Neural crest cell (in vitro differentiated cells): ENCODE measurements at regions not wholly inside any gene's neighbourhood (a gene's known extent, or its start where the extent isn't known, plus 50 kb on each side); places are given as distances from the start of the nearest gene placed in this dataset.
A peak's percentile ranks its signal among the peaks of the same experiment; 100 is the strongest.
"Not testable (repeated sequence)": the region's sequence is repeated elsewhere in the genome, so short reads cannot be mapped to it uniquely, and the experiment has no call there.

ENCODE experiments used
- DNase-seq: peaks from one replicate; pipeline ENCODE4 v3.0.0; 2021; ENCODE audit warnings: low read depth, mixed read lengths, low spot score
- H3K27ac Mint-ChIP-seq: one replicate; pipeline ENCODE4 v1.8.0; 2021; ENCODE audit warnings: mild to moderate bottlenecking, mixed read lengths; ENCODE audit not compliant: unreplicated experiment
- H3K27me3 Mint-ChIP-seq: 2 replicates; pipeline ENCODE4 v1.8.0; 2021; ENCODE audit warnings: low read depth, mild to moderate bottlenecking, mixed read lengths
- H3K36me3 Mint-ChIP-seq: 2 replicates; pipeline ENCODE4 v1.8.0; 2021; ENCODE audit warnings: low read depth, mild to moderate bottlenecking, mixed read lengths
- H3K4me1 Mint-ChIP-seq: 2 replicates; pipeline ENCODE4 v1.8.0; 2021; ENCODE audit warnings: mixed read lengths
- H3K4me3 Mint-ChIP-seq: one replicate; pipeline ENCODE4 v1.8.0; 2021; ENCODE audit warnings: mild to moderate bottlenecking, mixed read lengths
- H3K9me3 Mint-ChIP-seq: 2 replicates; pipeline ENCODE4 v1.8.0; 2021; ENCODE audit warnings: mixed read lengths
- TF ChIP-seq, protein P1 (sequence below): fragments of 200-600 bp; sonication (generic); conservative IDR thresholded peaks from 2 replicates; pipeline ENCODE4 v1.5.0; 2021; ENCODE audit warnings: antibody characterized with exemption, mild to moderate bottlenecking

GRCh38 chr2:94602466-94602865 is 268.8 kb upstream of the TEKT4 start:
- no peaks in the 10 kb centered on the region for H3K4me1 Mint-ChIP-seq
- peaks cover 14% of the 10 kb centered on the region for H3K36me3 Mint-ChIP-seq
- H3K27me3 Mint-ChIP-seq, result no peaks in the 10 kb centered on the region
- H3K9me3 Mint-ChIP-seq, result peaks cover 17% of the 10 kb centered on the region
- H3K27ac Mint-ChIP-seq, result no peak overlapping the region
- TF ChIP-seq, protein P1, sequence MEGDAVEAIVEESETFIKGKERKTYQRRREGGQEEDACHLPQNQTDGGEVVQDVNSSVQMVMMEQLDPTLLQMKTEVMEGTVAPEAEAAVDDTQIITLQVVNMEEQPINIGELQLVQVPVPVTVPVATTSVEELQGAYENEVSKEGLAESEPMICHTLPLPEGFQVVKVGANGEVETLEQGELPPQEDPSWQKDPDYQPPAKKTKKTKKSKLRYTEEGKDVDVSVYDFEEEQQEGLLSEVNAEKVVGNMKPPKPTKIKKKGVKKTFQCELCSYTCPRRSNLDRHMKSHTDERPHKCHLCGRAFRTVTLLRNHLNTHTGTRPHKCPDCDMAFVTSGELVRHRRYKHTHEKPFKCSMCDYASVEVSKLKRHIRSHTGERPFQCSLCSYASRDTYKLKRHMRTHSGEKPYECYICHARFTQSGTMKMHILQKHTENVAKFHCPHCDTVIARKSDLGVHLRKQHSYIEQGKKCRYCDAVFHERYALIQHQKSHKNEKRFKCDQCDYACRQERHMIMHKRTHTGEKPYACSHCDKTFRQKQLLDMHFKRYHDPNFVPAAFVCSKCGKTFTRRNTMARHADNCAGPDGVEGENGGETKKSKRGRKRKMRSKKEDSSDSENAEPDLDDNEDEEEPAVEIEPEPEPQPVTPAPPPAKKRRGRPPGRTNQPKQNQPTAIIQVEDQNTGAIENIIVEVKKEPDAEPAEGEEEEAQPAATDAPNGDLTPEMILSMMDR, result no peak
- H3K4me3 Mint-ChIP-seq, result no peak overlapping the region
- DNase-seq, result no peak

- no peak for DNase-seq
- Mint-ChIP-seq H3K27ac (no peak overlapping the region), H3K4me3 (no peak overlapping the region), H3K9me3 (peaks cover 12% of the 10 kb centered on the region), H3K36me3 (peaks cover 3% of the 10 kb centered on the region), H3K4me1 (no peaks in the 10 kb centered on the region), H3K27me3 (no peaks in the 10 kb centered on the region)
- TF ChIP-seq, protein P1, result no peak
Observed at GRCh38 chr2:94622113-94622618, 249.1 kb upstream of the TEKT4 start.

DNA sequence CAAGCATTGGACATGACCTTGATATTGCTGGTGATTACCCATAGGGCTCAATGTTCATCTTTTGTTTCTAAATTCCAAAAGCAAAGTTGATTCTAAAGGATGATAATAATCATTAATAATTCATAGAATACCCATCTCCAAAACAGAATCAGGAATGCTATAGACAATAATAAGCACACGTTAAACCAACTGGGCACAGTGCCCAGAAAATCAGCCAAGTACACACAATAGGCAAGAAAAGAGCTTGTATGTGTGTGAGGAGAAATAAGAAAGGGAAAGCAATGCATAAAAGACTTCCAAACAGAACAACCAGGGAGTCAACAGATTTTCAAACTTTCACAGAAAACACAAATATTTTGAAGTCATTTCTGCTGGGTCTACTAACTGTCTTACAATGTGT is 242.3 kb upstream of the TEKT4 start:
- H3K9me3 Mint-ChIP-seq, DNase-seq, H3K27ac Mint-ChIP-seq, H3K4me1 Mint-ChIP-seq, H3K27me3 Mint-ChIP-seq, H3K4me3 Mint-ChIP-seq, H3K36me3 Mint-ChIP-seq: not testable (repeated sequence)

DNA sequence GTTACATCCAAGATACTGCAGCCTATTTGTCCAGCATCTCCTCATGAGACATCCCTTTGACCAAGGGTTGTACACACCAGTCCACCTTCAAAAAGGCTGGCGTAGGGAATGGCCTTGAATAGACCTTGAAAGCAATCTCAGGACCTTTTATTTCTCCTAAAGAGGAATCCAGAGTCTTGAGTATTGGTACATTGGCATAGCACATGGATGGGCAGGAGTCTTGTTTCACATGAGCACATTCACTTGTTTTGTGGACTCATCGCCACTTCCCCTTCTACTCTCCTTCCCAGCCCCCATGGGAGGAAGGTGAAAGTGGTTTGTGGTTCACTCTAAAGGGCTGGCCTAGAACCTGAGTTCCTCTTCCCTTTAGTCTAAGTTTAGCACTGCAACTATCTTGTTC is 229.8 kb upstream of the TEKT4 start:
- not testable (repeated sequence) for H3K27me3 Mint-ChIP-seq, H3K4me1 Mint-ChIP-seq, DNase-seq, H3K9me3 Mint-ChIP-seq, H3K36me3 Mint-ChIP-seq, H3K27ac Mint-ChIP-seq, H3K4me3 Mint-ChIP-seq

DNA sequence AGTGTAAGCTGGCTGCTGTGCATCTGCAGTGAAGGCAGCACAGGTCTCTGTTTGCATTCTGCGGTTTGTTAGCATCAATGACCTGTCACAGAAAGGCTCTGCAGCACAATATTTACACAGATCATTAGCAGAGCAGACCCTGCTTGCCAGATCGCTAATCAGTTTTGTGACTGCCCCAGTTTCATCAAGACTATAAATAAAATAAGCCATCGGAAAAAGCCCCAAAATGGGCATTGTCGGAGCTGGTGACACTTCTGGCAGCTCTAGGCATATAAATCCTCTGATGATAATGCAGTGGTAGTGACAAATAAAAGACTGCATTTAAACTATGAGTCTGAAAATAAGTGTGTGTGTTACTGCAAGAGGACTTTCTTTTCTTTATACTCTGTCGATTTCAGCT is 219.1 kb upstream of the TEKT4 start:
- not testable (repeated sequence) for H3K36me3 Mint-ChIP-seq, H3K4me3 Mint-ChIP-seq, H3K27ac Mint-ChIP-seq, H3K27me3 Mint-ChIP-seq, DNase-seq, H3K4me1 Mint-ChIP-seq, H3K9me3 Mint-ChIP-seq

DNA sequence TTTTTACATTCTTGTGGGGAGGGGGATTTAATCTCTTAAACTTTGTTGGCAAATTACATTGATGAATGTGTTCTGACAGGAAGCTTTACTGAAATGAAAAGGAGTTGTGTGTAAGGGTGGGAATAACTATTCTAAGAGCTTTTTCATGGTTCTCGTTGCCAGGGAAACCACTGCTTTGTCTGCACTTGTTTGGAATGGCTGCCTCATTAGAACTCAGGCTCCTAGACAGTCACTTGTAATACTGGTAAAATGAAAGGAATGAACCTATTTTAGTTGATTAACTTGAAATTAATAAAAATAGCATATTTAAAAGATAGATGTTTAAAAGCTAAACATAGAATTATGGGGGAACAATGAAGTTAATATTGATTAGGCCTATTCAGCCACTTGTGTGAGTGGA is 201.4 kb upstream of the TEKT4 start:
- not testable (repeated sequence) for H3K36me3 Mint-ChIP-seq, H3K27me3 Mint-ChIP-seq, H3K27ac Mint-ChIP-seq, DNase-seq, H3K9me3 Mint-ChIP-seq
- Mint-ChIP-seq H3K4me3 (peak overlapping the region; percentile 27), H3K4me1 (peaks cover 11% of the 10 kb centered on the region)

GRCh38 chr2:94694236-94694635 is 177.0 kb upstream of the TEKT4 start:
- not testable (repeated sequence) for H3K9me3 Mint-ChIP-seq, DNase-seq, H3K27ac Mint-ChIP-seq, H3K36me3 Mint-ChIP-seq, H3K4me1 Mint-ChIP-seq, H3K4me3 Mint-ChIP-seq, H3K27me3 Mint-ChIP-seq

GRCh38 chr2:94708982-94709381 is 162.2 kb upstream of the TEKT4 start:
- H3K27me3 Mint-ChIP-seq, DNase-seq: not testable (repeated sequence)

DNA sequence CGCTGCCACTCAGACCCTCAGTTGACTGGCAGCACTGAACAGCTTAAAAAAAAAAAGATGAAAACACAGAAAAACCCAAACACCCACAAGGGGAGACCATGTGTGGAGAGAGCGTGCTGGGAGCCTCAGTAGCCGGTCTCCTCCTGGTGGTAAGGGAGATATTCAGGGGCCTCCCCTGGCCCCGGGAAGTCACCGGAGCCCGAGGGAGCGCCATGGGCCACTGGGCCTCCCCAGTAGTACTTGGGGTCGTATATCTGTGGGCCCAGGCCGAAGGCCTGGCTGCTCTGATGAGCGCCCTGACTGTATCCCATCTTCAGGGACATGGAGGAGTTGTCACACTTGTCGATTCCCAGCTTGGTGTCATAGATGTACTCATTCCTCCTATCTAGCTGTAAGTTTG is 145.7 kb upstream of the TEKT4 start:
- Mint-ChIP-seq H3K9me3 (peaks cover 6% of the 10 kb centered on the region), H3K27me3 (no peaks in the 10 kb centered on the region), H3K27ac (no peak overlapping the region), H3K36me3 (no peaks in the 10 kb centered on the region), H3K4me3 (no peak overlapping the region), H3K4me1 (no peaks in the 10 kb centered on the region)
- DNase-seq, result no peak
- TF ChIP-seq, protein P1, result no peak

More at GRCh38 chr2:94708982-94709381, 162.2 kb upstream of the TEKT4 start:
- H3K36me3 Mint-ChIP-seq, H3K27ac Mint-ChIP-seq, H3K4me3 Mint-ChIP-seq, H3K4me1 Mint-ChIP-seq: not testable (repeated sequence)
- H3K9me3 Mint-ChIP-seq, result peaks cover 13% of the 10 kb centered on the region

GRCh38 chr2:94735536-94735935 is 135.7 kb upstream of the TEKT4 start:
- not testable (repeated sequence) for H3K27me3 Mint-ChIP-seq, H3K4me1 Mint-ChIP-seq, H3K36me3 Mint-ChIP-seq, H3K9me3 Mint-ChIP-seq, H3K27ac Mint-ChIP-seq, DNase-seq, H3K4me3 Mint-ChIP-seq

DNA sequence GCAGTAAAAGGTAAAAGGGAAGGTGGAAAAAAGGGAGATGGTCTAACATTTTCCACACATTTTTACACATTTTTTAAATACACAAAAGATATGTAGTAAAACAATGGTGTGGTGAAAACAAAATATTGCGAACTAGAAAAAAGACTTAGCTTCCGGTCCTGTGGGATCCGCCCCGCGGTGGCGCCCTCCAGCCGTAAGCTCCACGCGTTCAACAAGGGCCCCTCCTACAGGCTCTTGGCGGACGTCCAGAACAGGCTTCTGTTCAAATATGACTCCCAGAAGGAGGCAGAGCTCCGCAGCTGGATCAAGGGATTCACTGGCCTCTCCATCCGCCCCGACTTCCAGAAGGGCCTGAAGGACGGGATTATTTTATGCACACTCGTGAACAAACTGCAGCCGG is 134.1 kb upstream of the TEKT4 start:
- not testable (repeated sequence) for H3K4me1 Mint-ChIP-seq, H3K4me3 Mint-ChIP-seq, H3K9me3 Mint-ChIP-seq, DNase-seq, H3K36me3 Mint-ChIP-seq, H3K27me3 Mint-ChIP-seq, H3K27ac Mint-ChIP-seq
